Neural cell (in vitro differentiated cells): ENCODE measurements at regions not wholly inside any gene's neighbourhood (a gene's known extent, or its start where the extent isn't known, plus 50 kb on each side); places are given as distances from the start of the nearest gene placed in this dataset.

Experiments
- H2AFZ ChIP-seq: fragments of 200-600, 300-800 bp; sonication (generic), shearing (Covaris generic); 2 replicates; pipeline ENCODE4 v1.6.0; 2014; ENCODE audit warnings: low read depth, mild to moderate bottlenecking, antibody characterized with exemption, low read length, moderate library complexity
- H3F3A ChIP-seq: fragments of 200-600 bp; shearing (Covaris generic); 2 replicates; pipeline ENCODE4 v1.6.1; 2016; ENCODE audit warnings: mild to moderate bottlenecking, moderate library complexity, mixed read lengths, antibody characterized with exemption, low read length; ENCODE audit not compliant: insufficient read depth, poor library complexity, severe bottlenecking
- H3K27ac ChIP-seq: fragments of 200-600, 300-800 bp; sonication (generic), shearing (Covaris generic); 2 replicates; pipeline ENCODE4 v1.5.1; 2014; ENCODE audit warnings: mild to moderate bottlenecking, low read length, moderate library complexity
- H3K27me3 ChIP-seq: fragments of 300-800, 200-600 bp; sonication (generic), shearing (Covaris generic); 2 replicates; pipeline ENCODE4 v1.6.0; 2014; ENCODE audit warnings: mild to moderate bottlenecking, low read depth, low read length, moderate library complexity; ENCODE audit not compliant: insufficient read depth
- H3K36me3 ChIP-seq: fragments of 300-800, 200-600 bp; sonication (generic), shearing (Covaris generic); 2 replicates; pipeline ENCODE4 v1.5.1; 2014; ENCODE audit warnings: mild to moderate bottlenecking, antibody characterized with exemption, low read length, moderate library complexity; ENCODE audit not compliant: insufficient read depth
- H3K4me2 ChIP-seq: fragments of 300-800, 200-600 bp; sonication (generic), shearing (Covaris generic); 2 replicates; pipeline ENCODE4 v1.6.0; 2014; ENCODE audit warnings: mild to moderate bottlenecking, low read length
- H3K4me3 ChIP-seq: fragments of 300-800, 200-600 bp; sonication (generic), shearing (Covaris generic); 2 replicates; pipeline ENCODE4 v1.5.1; 2014; ENCODE audit warnings: mild to moderate bottlenecking, low read length, moderate library complexity
- H3K79me2 ChIP-seq: fragments of 200-600 bp; shearing (Covaris generic); replicated peaks from 2 replicates; pipeline ENCODE4 v1.6.0; 2014; ENCODE audit warnings: mild to moderate bottlenecking, low read length, moderate library complexity; ENCODE audit not compliant: insufficient read depth
- H3K9ac ChIP-seq: fragments of 300-800, 200-600 bp; sonication (generic), shearing (Covaris generic); 2 replicates; pipeline ENCODE4 v1.6.1; 2016; ENCODE audit warnings: mild to moderate bottlenecking, low read length, mixed read lengths
- H3K9me2 ChIP-seq: fragments of 200-600 bp; shearing (Covaris generic); 2 replicates; pipeline ENCODE4 v1.6.1; 2016; ENCODE audit warnings: mild to moderate bottlenecking, low read length, mixed read lengths; ENCODE audit not compliant: insufficient read depth
- H3K9me3 ChIP-seq: fragments of 200-600, 300-800 bp; sonication (generic), shearing (Covaris generic); 2 replicates; pipeline ENCODE4 v1.6.1; 2016; ENCODE audit warnings: mild to moderate bottlenecking, mixed run types, low read length, moderate library complexity, mixed read lengths
- H4K20me1 ChIP-seq: fragments of 200-600 bp; shearing (Covaris generic); 2 replicates; pipeline ENCODE4 v1.6.1; 2016; ENCODE audit warnings: mild to moderate bottlenecking, mixed run types; ENCODE audit not compliant: insufficient read depth
- EP300 ChIP-seq: fragments of 450-650 bp; conservative IDR thresholded peaks from 2 replicates; pipeline ENCODE4 v1.6.1; 2014; ENCODE audit warnings: antibody characterized with exemption, mild to moderate bottlenecking, moderate library complexity; ENCODE audit not compliant: poor library complexity, severe bottlenecking
- EZH2 ChIP-seq: fragments of 200-600, 300-800 bp; shearing (Covaris generic), sonication (generic); IDR thresholded peaks from 2 replicates; pipeline ENCODE4 v1.6.1; 2014; ENCODE audit warnings: antibody characterized with exemption, low read length, borderline replicate concordance, mild to moderate bottlenecking; ENCODE audit not compliant: insufficient read depth, poor library complexity, severe bottlenecking
- MXI1 ChIP-seq: fragments of 450-650 bp; conservative IDR thresholded peaks from 2 replicates; pipeline ENCODE4 v1.6.1; 2014; ENCODE audit warnings: antibody characterized with exemption, mild to moderate bottlenecking; ENCODE audit not compliant: poor library complexity, severe bottlenecking
- POLR2AphosphoS5 ChIP-seq: IDR thresholded peaks from 2 replicates; pipeline ENCODE4 v1.6.1; 2012
- RAD21 ChIP-seq: fragments of 450-650 bp; conservative IDR thresholded peaks from 2 replicates; pipeline ENCODE4 v1.6.1; 2014; ENCODE audit warnings: antibody characterized with exemption, mild to moderate bottlenecking, moderate library complexity
- REST ChIP-seq: IDR thresholded peaks from 2 replicates; pipeline ENCODE4 v1.6.1; 2012; ENCODE audit warnings: borderline replicate concordance
- SMC3 ChIP-seq: fragments of 450-650 bp; conservative IDR thresholded peaks from 2 replicates; pipeline ENCODE4 v1.6.1; 2014; ENCODE audit warnings: antibody characterized with exemption, mild to moderate bottlenecking, moderate library complexity; ENCODE audit not compliant: poor library complexity
- TAF1 ChIP-seq: IDR thresholded peaks from 2 replicates; pipeline ENCODE4 v1.6.1; 2012; ENCODE audit warnings: low read depth
- TF ChIP-seq, protein P1 (sequence below): fragments of 450-650 bp; IDR thresholded peaks from 2 replicates; pipeline ENCODE4 v1.5.1; 2014; ENCODE audit warnings: antibody characterized with exemption, mild to moderate bottlenecking, moderate library complexity; ENCODE audit not compliant: poor library complexity, severe bottlenecking

DNA sequence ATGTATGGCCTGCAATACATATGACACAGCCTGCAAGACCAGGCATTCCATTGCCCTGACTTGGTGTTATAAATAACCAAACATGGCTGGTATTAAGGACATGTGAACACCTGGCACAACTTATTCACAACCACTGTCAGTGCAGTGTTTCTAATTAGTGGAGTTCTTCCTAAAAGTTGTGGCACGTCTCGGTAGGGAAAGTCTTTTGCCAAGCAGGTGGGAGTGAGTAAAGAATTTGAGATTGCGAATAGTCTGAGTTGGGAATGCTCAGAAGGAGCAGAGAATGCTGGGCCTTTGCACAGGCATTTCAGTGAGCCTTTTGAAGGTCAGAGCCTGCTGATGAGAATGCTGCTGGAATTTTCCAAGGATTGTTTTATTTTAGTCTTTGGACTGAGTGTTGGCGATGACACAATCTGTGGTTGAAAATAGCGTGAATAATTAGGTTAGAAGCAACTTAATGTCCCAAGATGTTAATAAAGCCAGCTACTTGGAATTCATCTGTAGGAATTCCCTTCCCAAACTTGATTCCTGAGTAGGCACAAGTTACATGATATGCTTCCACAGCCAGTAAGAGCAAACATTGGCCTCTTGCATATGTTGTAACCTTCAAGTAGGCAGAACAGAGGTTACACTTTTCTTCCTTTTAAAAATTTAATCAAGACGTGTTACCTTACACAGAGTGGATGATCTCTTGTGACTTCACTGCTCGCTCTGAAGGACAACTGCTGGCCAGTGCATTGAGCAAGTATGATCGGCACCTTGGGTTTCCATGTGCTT lies 83.6 kb upstream of the PGRMC2 start:
- Histone ChIP-seq H3K9me2 (no peaks in the 10 kb centered on the region), H3K9ac (no peak overlapping the region), H3K27me3 (no peaks in the 10 kb centered on the region), H3K4me2 (no peak overlapping the region), H3K9me3 (no peaks in the 10 kb centered on the region), H3K79me2 (no peaks in the 10 kb centered on the region), H2AFZ (no peak overlapping the region), H3K36me3 (no peaks in the 10 kb centered on the region), H3K4me3 (no peak overlapping the region), H3F3A (no peaks in the 10 kb centered on the region), H3K27ac (no peak overlapping the region), H4K20me1 (no peaks in the 10 kb centered on the region)
- no peak for TF ChIP-seq TAF1
- TF ChIP-seq EZH2, result no peak
- no peak for TF ChIP-seq MXI1
- no peak for TF ChIP-seq SMC3
- no peak for TF ChIP-seq REST
- TF ChIP-seq POLR2AphosphoS5, result no peak
- TF ChIP-seq RAD21, result no peak
- no peak for TF ChIP-seq EP300
- TF ChIP-seq, protein P1, sequence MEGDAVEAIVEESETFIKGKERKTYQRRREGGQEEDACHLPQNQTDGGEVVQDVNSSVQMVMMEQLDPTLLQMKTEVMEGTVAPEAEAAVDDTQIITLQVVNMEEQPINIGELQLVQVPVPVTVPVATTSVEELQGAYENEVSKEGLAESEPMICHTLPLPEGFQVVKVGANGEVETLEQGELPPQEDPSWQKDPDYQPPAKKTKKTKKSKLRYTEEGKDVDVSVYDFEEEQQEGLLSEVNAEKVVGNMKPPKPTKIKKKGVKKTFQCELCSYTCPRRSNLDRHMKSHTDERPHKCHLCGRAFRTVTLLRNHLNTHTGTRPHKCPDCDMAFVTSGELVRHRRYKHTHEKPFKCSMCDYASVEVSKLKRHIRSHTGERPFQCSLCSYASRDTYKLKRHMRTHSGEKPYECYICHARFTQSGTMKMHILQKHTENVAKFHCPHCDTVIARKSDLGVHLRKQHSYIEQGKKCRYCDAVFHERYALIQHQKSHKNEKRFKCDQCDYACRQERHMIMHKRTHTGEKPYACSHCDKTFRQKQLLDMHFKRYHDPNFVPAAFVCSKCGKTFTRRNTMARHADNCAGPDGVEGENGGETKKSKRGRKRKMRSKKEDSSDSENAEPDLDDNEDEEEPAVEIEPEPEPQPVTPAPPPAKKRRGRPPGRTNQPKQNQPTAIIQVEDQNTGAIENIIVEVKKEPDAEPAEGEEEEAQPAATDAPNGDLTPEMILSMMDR, result no peak

DNA sequence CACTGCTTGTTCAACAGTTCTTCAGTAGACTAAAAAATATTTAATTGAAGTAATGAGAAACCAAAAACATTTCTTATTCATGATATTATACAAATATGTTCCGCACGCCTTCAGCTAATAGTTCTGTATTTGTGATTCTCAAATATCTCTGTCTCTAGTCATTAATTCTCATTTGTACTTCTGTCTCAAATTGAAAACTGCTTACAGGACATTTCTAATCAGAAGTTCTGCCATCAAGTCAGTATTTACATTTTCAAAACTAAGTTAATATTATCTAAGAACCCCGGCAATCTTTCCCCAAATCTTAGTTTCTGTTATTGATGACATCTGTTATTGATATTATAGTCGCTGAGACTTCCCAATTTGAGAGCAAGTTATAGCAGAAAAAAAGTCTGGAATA lies 78.6 kb upstream of the PGRMC2 start:
- Histone ChIP-seq H3K27me3 (no peaks in the 10 kb centered on the region), H3K9me2 (no peaks in the 10 kb centered on the region), H3K4me3 (no peak overlapping the region), H2AFZ (no peak overlapping the region), H3K9ac (no peak overlapping the region), H3K79me2 (no peaks in the 10 kb centered on the region), H3K36me3 (no peaks in the 10 kb centered on the region), H3K27ac (no peak overlapping the region), H3F3A (no peaks in the 10 kb centered on the region), H4K20me1 (no peaks in the 10 kb centered on the region), H3K9me3 (no peaks in the 10 kb centered on the region), H3K4me2 (no peak overlapping the region)
- TF ChIP-seq TAF1 (no peak), EP300 (no peak), RAD21 (no peak), MXI1 (no peak)
- TF ChIP-seq, protein P1, result no peak
